MM.1S (cell line): ENCODE measurements at regions not wholly inside any gene's neighbourhood (a gene's known extent, or its start where the extent isn't known, plus 50 kb on each side); places are given as distances from the start of the nearest gene placed in this dataset.

Experiments used
- DNase-seq: peaks from one replicate; pipeline ENCODE4 v3.0.0-alpha.2; 2015
- H2AFZ ChIP-seq: fragments of 300-600 bp; sonication (generic); 2 replicates; pipeline ENCODE4 v1.6.0; 2016; ENCODE audit warnings: antibody characterized with exemption, low read length
- H3F3A ChIP-seq: fragments of 300-600 bp; sonication (generic); 2 replicates; pipeline ENCODE4 v1.6.1; 2016; ENCODE audit warnings: mild to moderate bottlenecking, antibody characterized with exemption, low read length, moderate library complexity, mixed read lengths; ENCODE audit not compliant: insufficient read depth
- H3K27ac ChIP-seq: fragments of 300-600 bp; sonication (generic); 2 replicates; pipeline ENCODE4 v1.5.1; 2016; ENCODE audit warnings: mild to moderate bottlenecking, low read length
- H3K27me3 ChIP-seq: fragments of 300-600 bp; sonication (generic); replicated peaks from 2 replicates; pipeline ENCODE4 v1.6.0; 2016; ENCODE audit warnings: low read length; ENCODE audit not compliant: insufficient read depth
- H3K36me3 ChIP-seq: fragments of 300-600 bp; sonication (generic); replicated peaks from 2 replicates; pipeline ENCODE4 v1.6.1; 2016; ENCODE audit warnings: mild to moderate bottlenecking, low read length, mixed read lengths; ENCODE audit not compliant: insufficient read depth
- H3K4me1 ChIP-seq: fragments of 300-600 bp; sonication (generic); 2 replicates; pipeline ENCODE4 v1.6.1; 2016; ENCODE audit warnings: low read length, mixed read lengths
- H3K4me2 ChIP-seq: fragments of 300-600 bp; sonication (generic); 2 replicates; pipeline ENCODE4 v1.6.0; 2016; ENCODE audit warnings: low read depth, low read length
- H3K4me3 ChIP-seq: fragments of 300-600 bp; sonication (generic); 2 replicates; pipeline ENCODE4 v1.5.1; 2016; ENCODE audit warnings: low read length, mixed read lengths
- H3K79me2 ChIP-seq: fragments of 300-600 bp; sonication (generic); 2 replicates; pipeline ENCODE4 v1.6.1; 2016; ENCODE audit warnings: mixed run types, low read length, mixed read lengths
- H3K9ac ChIP-seq: fragments of 300-600 bp; sonication (generic); 2 replicates; pipeline ENCODE4 v1.6.1; 2016; ENCODE audit warnings: low read length, mixed read lengths
- H3K9me2 ChIP-seq: fragments of 300-600 bp; sonication (generic); replicated peaks from 2 replicates; pipeline ENCODE4 v1.6.1; 2016; ENCODE audit warnings: mild to moderate bottlenecking, low read length, mixed read lengths; ENCODE audit not compliant: insufficient read depth
- H3K9me3 ChIP-seq: fragments of 300-600 bp; sonication (generic); replicated peaks from 2 replicates; pipeline ENCODE4 v1.6.1; 2016; ENCODE audit warnings: mild to moderate bottlenecking, low read length, mixed read lengths; ENCODE audit not compliant: insufficient read depth
- H4K20me1 ChIP-seq: fragments of 300-600 bp; sonication (generic); 2 replicates; pipeline ENCODE4 v1.6.1; 2016; ENCODE audit warnings: mild to moderate bottlenecking, low read length, moderate library complexity, mixed read lengths; ENCODE audit not compliant: insufficient read depth
- EZH2 ChIP-seq: fragments of 300-600 bp; sonication (generic); optimal IDR thresholded peaks from 2 replicates; pipeline ENCODE3; 2017; ENCODE audit warnings: low read depth, mild to moderate bottlenecking, antibody characterized with exemption, low read length, mixed read lengths
- EZH2phosphoT487 ChIP-seq: fragments of 300-600 bp; sonication (generic); IDR thresholded peaks from 2 replicates; pipeline ENCODE4 v1.6.1; 2018; ENCODE audit warnings: antibody characterized with exemption, low read length
- TF ChIP-seq, protein P1 (sequence below): fragments of 300-600 bp; sonication (generic); IDR thresholded peaks from 2 replicates; pipeline ENCODE4 v1.5.1; 2016; ENCODE audit warnings: antibody characterized with exemption, low read length, mixed read lengths

DNA sequence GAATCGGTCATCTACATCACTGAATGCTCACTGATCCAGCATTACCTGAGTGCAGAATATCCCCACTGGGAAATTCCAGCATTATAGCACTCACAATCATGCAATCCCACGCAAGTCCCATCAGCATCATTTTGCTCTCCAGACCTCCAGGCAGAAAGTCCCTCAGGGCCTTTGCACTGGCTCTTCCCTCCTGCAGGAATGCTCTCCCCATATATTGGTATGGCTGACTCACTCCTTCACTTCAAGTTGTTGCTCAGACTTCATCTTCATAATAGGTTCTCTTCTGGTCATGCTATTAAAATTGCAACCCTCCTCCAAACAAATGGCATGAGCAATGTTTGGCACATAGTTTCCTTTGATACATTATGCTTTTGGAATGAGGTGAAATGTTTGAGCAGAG, 64.7 kb upstream of the CELF4 start:
- TF ChIP-seq, protein P1, sequence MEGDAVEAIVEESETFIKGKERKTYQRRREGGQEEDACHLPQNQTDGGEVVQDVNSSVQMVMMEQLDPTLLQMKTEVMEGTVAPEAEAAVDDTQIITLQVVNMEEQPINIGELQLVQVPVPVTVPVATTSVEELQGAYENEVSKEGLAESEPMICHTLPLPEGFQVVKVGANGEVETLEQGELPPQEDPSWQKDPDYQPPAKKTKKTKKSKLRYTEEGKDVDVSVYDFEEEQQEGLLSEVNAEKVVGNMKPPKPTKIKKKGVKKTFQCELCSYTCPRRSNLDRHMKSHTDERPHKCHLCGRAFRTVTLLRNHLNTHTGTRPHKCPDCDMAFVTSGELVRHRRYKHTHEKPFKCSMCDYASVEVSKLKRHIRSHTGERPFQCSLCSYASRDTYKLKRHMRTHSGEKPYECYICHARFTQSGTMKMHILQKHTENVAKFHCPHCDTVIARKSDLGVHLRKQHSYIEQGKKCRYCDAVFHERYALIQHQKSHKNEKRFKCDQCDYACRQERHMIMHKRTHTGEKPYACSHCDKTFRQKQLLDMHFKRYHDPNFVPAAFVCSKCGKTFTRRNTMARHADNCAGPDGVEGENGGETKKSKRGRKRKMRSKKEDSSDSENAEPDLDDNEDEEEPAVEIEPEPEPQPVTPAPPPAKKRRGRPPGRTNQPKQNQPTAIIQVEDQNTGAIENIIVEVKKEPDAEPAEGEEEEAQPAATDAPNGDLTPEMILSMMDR, result no peak
- no peaks in the 10 kb centered on the region for H3K9me2 ChIP-seq
- H3K4me3 ChIP-seq, result no peak overlapping the region
- no peaks in the 10 kb centered on the region for H3K79me2 ChIP-seq
- H3K27me3 ChIP-seq, result no peaks in the 10 kb centered on the region
- no peak for DNase-seq
- no peaks in the 10 kb centered on the region for H3K9me3 ChIP-seq
- no peak overlapping the region for H3K9ac ChIP-seq
- H3F3A ChIP-seq, result no peaks in the 10 kb centered on the region
- H2AFZ ChIP-seq, result no peak overlapping the region
- no peak overlapping the region for H3K4me2 ChIP-seq
- no peaks in the 10 kb centered on the region for H3K36me3 ChIP-seq
- H3K4me1 ChIP-seq, result no peaks in the 10 kb centered on the region
- no peak overlapping the region for H3K27ac ChIP-seq
- no peaks in the 10 kb centered on the region for H4K20me1 ChIP-seq

DNA sequence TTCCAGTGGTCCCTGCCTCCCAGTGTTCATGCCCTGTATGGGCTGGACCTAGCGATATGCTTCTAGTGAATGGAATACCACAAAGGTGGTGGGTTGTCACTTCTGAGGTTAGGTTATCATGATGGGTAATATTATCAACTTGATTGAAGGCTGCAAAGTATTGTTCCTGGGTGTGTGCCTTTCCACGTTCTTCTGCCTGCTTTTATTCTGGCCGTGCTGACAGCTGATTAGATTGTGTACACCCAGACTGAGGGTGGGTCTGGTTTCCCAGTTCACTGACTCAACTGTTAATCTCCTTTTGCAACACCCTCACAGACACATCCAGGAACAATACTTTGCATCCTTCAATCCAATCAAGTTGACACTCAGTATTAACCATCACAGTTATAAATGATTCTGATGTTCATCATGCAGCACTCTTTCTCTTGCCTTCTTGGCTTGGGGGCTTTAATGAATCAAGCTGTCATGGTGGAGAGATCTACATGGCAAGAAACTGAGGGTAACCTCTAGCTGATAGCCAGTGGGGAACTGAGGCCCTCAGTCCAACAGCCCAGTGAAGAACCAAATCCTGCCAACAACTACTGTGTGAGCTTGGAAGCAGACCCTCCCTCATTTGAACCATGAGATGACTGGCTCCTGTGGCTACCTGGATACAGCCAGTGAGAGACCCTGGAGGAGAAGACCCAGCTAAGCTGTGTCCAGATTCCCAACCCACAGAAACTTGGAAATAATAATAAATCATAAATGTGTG, 63.0 kb upstream of the CELF4 start:
- Histone ChIP-seq H2AFZ (no peak overlapping the region), H3K9ac (no peak overlapping the region), H3K27ac (no peak overlapping the region), H3K4me3 (no peak overlapping the region), H3K4me1 (no peaks in the 10 kb centered on the region), H3K9me3 (no peaks in the 10 kb centered on the region), H3K79me2 (no peaks in the 10 kb centered on the region), H3F3A (no peaks in the 10 kb centered on the region), H3K36me3 (no peaks in the 10 kb centered on the region), H4K20me1 (no peaks in the 10 kb centered on the region), H3K27me3 (no peaks in the 10 kb centered on the region), H3K9me2 (no peaks in the 10 kb centered on the region), H3K4me2 (no peak overlapping the region)
- DNase-seq, result no peak
- TF ChIP-seq EZH2phosphoT487, result no peak
- TF ChIP-seq, protein P1, result no peak
- no peak for TF ChIP-seq EZH2

DNA sequence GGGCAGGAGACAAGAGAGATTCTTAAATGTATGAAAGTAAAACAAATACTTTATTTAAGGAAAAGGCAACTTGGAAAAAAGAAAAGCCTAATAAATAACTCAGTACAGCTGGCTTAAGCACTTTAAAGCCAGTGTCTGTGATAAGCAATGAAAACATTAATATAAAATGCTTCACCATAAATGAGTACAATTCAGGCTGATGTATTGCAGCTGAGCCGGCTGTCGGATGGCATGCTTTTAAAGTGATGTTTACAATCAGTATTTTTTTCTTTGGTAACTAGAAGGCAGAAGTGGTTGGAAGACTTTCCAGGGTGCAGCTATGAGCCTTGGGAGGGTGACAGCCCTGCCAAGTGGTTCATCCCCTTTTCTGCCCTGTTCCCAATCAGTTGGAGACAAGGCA, 58.7 kb upstream of the CELF4 start:
- no peak overlapping the region for H3K4me2 ChIP-seq
- H3K9me2 ChIP-seq, result no peaks in the 10 kb centered on the region
- no peaks in the 10 kb centered on the region for H3K79me2 ChIP-seq
- H3K27ac ChIP-seq, result no peak overlapping the region
- no peaks in the 10 kb centered on the region for H3K9me3 ChIP-seq
- TF ChIP-seq, protein P1, result no peak
- TF ChIP-seq EZH2phosphoT487 (no peak), EZH2 (no peak)
- H3K36me3 ChIP-seq, result no peaks in the 10 kb centered on the region
- DNase-seq, result no peak
- no peak overlapping the region for H3K4me3 ChIP-seq
- no peaks in the 10 kb centered on the region for H3F3A ChIP-seq
- no peaks in the 10 kb centered on the region for H4K20me1 ChIP-seq
- H2AFZ ChIP-seq, result no peak overlapping the region
- H3K9ac ChIP-seq, result no peak overlapping the region
- no peaks in the 10 kb centered on the region for H3K27me3 ChIP-seq
- H3K4me1 ChIP-seq, result no peaks in the 10 kb centered on the region
